CD14-positive monocyte (primary cell): ENCODE measurements at regions not wholly inside any gene's neighbourhood (a gene's known extent, or its start where the extent isn't known, plus 50 kb on each side); places are given as distances from the start of the nearest gene placed in this dataset.

Experiments used
- DNase-seq, 3 donors: peaks; one replicate each; pipeline ENCODE4 v3.0.0-alpha.2; 2011 to 2022
- H2AFZ ChIP-seq: 2 replicates; pipeline ENCODE4 v1.6.0; 2012; ENCODE audit warnings: mild to moderate bottlenecking, low read depth, low read length, inconsistent platforms; ENCODE audit not compliant: insufficient read depth, poor library complexity, severe bottlenecking
- H3K27ac ChIP-seq, 2 donors: 1 replicate in 1 of 2; 2 replicates in 1 of 2; pipeline ENCODE4 v1.5.1; 2012 to 2013; ENCODE audit warnings: low read length in 2 of 2, control low read depth in 1 of 2, inconsistent platforms in 1 of 2, low read depth in 1 of 2, mild to moderate bottlenecking in 1 of 2
- H3K27me3 ChIP-seq, 2 donors: one replicate each; pipeline versions ENCODE4 v1.6.0 to v1.6.1; 2011 to 2013; ENCODE audit warnings: low read length in 2 of 2; ENCODE audit not compliant: control insufficient read depth in 2 of 2, insufficient read depth in 2 of 2
- H3K36me3 ChIP-seq, 2 donors: replicated peaks in 1 of 2; 1 replicate in 1 of 2; 2 replicates in 1 of 2; pipeline versions ENCODE4 v1.5.1 to v1.6.1; 2012 to 2013; ENCODE audit warnings: low read length in 2 of 2, control low read depth in 1 of 2, inconsistent platforms in 1 of 2, mild to moderate bottlenecking in 1 of 2; ENCODE audit not compliant: insufficient read depth in 2 of 2, control insufficient read depth in 1 of 2
- H3K4me1 ChIP-seq, 2 donors: 1 replicate in 1 of 2; 2 replicates in 1 of 2; pipeline versions ENCODE4 v1.5.1 to v1.6.1; 2012 to 2013; ENCODE audit warnings: low read length in 2 of 2, control low read depth in 1 of 2, inconsistent platforms in 1 of 2, mild to moderate bottlenecking in 1 of 2, moderate library complexity in 1 of 2; ENCODE audit not compliant: insufficient read depth in 2 of 2, control insufficient read depth in 1 of 2
- H3K4me2 ChIP-seq: replicated peaks from 2 replicates; pipeline ENCODE3; 2012; ENCODE audit warnings: low read length, moderate library complexity, mild to moderate bottlenecking; ENCODE audit not compliant: poor library complexity, severe bottlenecking; ENCODE audit errors: extremely low read depth
- H3K4me3 ChIP-seq, 3 experiments: fragments of 200-600 bp in 1 of 3; sonication (generic) in 1 of 3; replicated peaks in 1 of 3; 1 replicate in 2 of 3; 2 replicates in 1 of 3; pipeline ENCODE4 v1.5.1; 2011 to 2013; ENCODE audit warnings: low read length in 3 of 3, mild to moderate bottlenecking in 3 of 3, control low read depth in 2 of 3, low read depth in 2 of 3, inconsistent platforms in 1 of 3, moderate library complexity in 1 of 3
- H3K79me2 ChIP-seq: 2 replicates; pipeline ENCODE4 v1.6.0; 2012; ENCODE audit warnings: mild to moderate bottlenecking, control low read depth, inconsistent platforms, low read length, moderate library complexity; ENCODE audit not compliant: insufficient read depth
- H3K9ac ChIP-seq: 2 replicates; pipeline ENCODE4 v1.6.0; 2017; ENCODE audit warnings: low read length, mild to moderate bottlenecking; ENCODE audit not compliant: insufficient read depth, poor library complexity, severe bottlenecking
- H3K9me3 ChIP-seq, 2 donors: replicated peaks in 1 of 2; 1 replicate in 1 of 2; 2 replicates in 1 of 2; pipeline versions ENCODE4 v1.5.1 to v1.6.1; 2012 to 2013; ENCODE audit warnings: low read length in 2 of 2, control low read depth in 1 of 2; ENCODE audit not compliant: control insufficient read depth in 1 of 2, insufficient read depth in 1 of 2
- H4K20me1 ChIP-seq: 2 replicates; pipeline ENCODE4 v1.6.0; 2012; ENCODE audit warnings: mild to moderate bottlenecking, low read length, control low read depth, moderate library complexity; ENCODE audit not compliant: insufficient read depth
- H3K27ac Mint-ChIP-seq, 7 donors: one replicate each; pipeline ENCODE4 v1.8.0; 2020; ENCODE audit warnings: mild to moderate bottlenecking in 7 of 7, mixed read lengths in 7 of 7, moderate library complexity in 6 of 7, inconsistent platforms in 2 of 7
- H3K27me3 Mint-ChIP-seq, 3 donors: one replicate each; pipeline ENCODE4 v1.8.0; 2021 to 2022; ENCODE audit warnings: low read depth in 3 of 3, mild to moderate bottlenecking in 3 of 3, mixed read lengths in 3 of 3, moderate library complexity in 3 of 3, inconsistent platforms in 1 of 3
- H3K36me3 Mint-ChIP-seq, 2 donors: one replicate each; pipeline ENCODE4 v1.8.0; 2020; ENCODE audit warnings: mixed read lengths in 2 of 2, inconsistent platforms in 1 of 2, mild to moderate bottlenecking in 1 of 2
- H3K4me1 Mint-ChIP-seq: one replicate; pipeline ENCODE4 v1.8.0; 2020; ENCODE audit warnings: mild to moderate bottlenecking, mixed read lengths
- H3K4me3 Mint-ChIP-seq, 2 donors: one replicate each; pipeline ENCODE4 v1.8.0; 2020; ENCODE audit warnings: mild to moderate bottlenecking in 2 of 2, mixed read lengths in 2 of 2, moderate library complexity in 1 of 2
- H3K9me3 Mint-ChIP-seq, 7 donors: one replicate each; pipeline ENCODE4 v1.8.0; 2020 to 2022; ENCODE audit warnings: mixed read lengths in 7 of 7, mild to moderate bottlenecking in 6 of 7, moderate library complexity in 6 of 7, inconsistent platforms in 2 of 7
- WGBS: methylation state at CpG from one replicate; pipeline ENCODE4 v1.1.5; 2013; ENCODE audit warnings: missing lambda C conversion rate; ENCODE audit not compliant: insufficient coverage; 5-methylcytosine and 5-hydroxymethylcytosine counted together
- intact Hi-C, 2 donors: fragments of 100-400 bp; cut with micrococcal nuclease; formaldehyde crosslinking; loops; one replicate each; pipeline versions ENCODE4 v1.15.0 to v1.15.1; 2023
- TF ChIP-seq, protein P1 (sequence below): fragments of 200-600 bp; IDR thresholded peaks from one replicate; pipeline ENCODE4 v1.8.0; 2022; ENCODE audit warnings: antibody characterized with exemption, mild to moderate bottlenecking

- Mint-ChIP-seq H3K27me3 (peaks cover 0 to 1% (median 1%) of the 10 kb centered on the region in 3 donors), H3K27ac (no peak overlapping the region), H3K4me3 (no peak overlapping the region), H3K36me3 (no peaks in the 10 kb centered on the region), H3K4me1 (no peaks in the 10 kb centered on the region), H3K9me3 (peaks cover 23 to 38% (median 26%) of the 10 kb centered on the region in 7 donors)
- Histone ChIP-seq H3K27me3 (no peaks in the 10 kb centered on the region), H3K4me1 (no peaks in the 10 kb centered on the region), H3K36me3 (no peaks in the 10 kb centered on the region), H3K4me2 (no peak overlapping the region), H3K79me2 (no peaks in the 10 kb centered on the region), H4K20me1 (no peaks in the 10 kb centered on the region), H3K9ac (no peak overlapping the region), H2AFZ (no peak overlapping the region), H3K9me3 (peaks cover 20 to 24% of the 10 kb centered on the region in 2 donors), H3K27ac (no peak overlapping the region), H3K4me3 (no peak overlapping the region)
- 94% methylated on average over 3 of the region's 3 CpGs for WGBS
- DNase-seq = no peak
- TF ChIP-seq, protein P1, sequence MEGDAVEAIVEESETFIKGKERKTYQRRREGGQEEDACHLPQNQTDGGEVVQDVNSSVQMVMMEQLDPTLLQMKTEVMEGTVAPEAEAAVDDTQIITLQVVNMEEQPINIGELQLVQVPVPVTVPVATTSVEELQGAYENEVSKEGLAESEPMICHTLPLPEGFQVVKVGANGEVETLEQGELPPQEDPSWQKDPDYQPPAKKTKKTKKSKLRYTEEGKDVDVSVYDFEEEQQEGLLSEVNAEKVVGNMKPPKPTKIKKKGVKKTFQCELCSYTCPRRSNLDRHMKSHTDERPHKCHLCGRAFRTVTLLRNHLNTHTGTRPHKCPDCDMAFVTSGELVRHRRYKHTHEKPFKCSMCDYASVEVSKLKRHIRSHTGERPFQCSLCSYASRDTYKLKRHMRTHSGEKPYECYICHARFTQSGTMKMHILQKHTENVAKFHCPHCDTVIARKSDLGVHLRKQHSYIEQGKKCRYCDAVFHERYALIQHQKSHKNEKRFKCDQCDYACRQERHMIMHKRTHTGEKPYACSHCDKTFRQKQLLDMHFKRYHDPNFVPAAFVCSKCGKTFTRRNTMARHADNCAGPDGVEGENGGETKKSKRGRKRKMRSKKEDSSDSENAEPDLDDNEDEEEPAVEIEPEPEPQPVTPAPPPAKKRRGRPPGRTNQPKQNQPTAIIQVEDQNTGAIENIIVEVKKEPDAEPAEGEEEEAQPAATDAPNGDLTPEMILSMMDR = no peak
- intact Hi-C loops = no loop called here
Measured at GRCh38 chr7:18243731-18244130, 216.1 kb upstream of the PRPS1L1 start.

DNA sequence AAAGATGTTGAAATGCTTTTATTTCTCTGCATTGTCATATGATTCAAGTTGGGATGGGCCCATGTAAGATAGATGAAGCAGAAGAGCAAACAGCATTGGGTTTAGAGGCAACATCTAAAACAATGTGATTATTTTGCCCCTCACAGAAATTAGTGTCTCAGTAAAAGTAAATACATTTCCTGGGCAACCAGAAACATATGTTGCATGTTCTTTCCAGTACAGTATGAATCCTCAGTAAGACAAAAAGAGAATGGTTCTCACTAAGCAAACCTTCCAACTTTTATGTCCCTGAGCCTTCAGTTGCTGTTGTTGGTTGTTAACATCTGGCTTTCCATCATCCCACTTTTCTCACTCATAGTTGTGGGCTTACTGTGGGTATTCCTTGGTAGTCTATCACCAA is 222.5 kb upstream of the PRPS1L1 start:
- no peaks in the 10 kb centered on the region for H3K27me3 ChIP-seq
- H3K4me1 ChIP-seq = no peaks in the 10 kb centered on the region
- no peaks in the 10 kb centered on the region for H3K4me1 Mint-ChIP-seq
- no peaks in the 10 kb centered on the region for H3K36me3 ChIP-seq
- H3K27me3 Mint-ChIP-seq = peaks cover 0 to 1% (median 0%) of the 10 kb centered on the region in 3 donors
- H3K9ac ChIP-seq = no peak overlapping the region
- no peak overlapping the region for H3K4me2 ChIP-seq
- peaks cover 31 to 63% (median 47%) of the 10 kb centered on the region in 7 donors for H3K9me3 Mint-ChIP-seq
- H3K4me3 Mint-ChIP-seq = no peak overlapping the region
- intact Hi-C loops = no loop called here
- no peak overlapping the region for H3K27ac ChIP-seq
- peaks cover 0 to 9% of the 10 kb centered on the region in 2 donors for H3K36me3 Mint-ChIP-seq
- no peak overlapping the region for H3K27ac Mint-ChIP-seq
- H3K79me2 ChIP-seq = no peaks in the 10 kb centered on the region
- H4K20me1 ChIP-seq = no peaks in the 10 kb centered on the region
- H3K9me3 ChIP-seq = peaks cover 25 to 63% of the 10 kb centered on the region in 2 donors
- H3K4me3 ChIP-seq = peak overlapping the region in 1 of 3 experiments; percentile 10
- no peak for DNase-seq
- TF ChIP-seq, protein P1 = no peak
- H2AFZ ChIP-seq = no peak overlapping the region
